ENCODE measurements at regions not wholly inside any gene's neighbourhood (a gene's known extent, or its start where the extent isn't known, plus 50 kb on each side); places are given as distances from the start of the nearest gene placed in this dataset.

GRCh38 chr7:113374955-113375354 is 256.6 kb upstream of the SMIM30 start:
- TF ChIP-seq CTCF (IDR thresholded peaks at IDR 0.05) (no peak), POLR2AphosphoS5 (IDR thresholded peaks at IDR 0.05; ENCODE audit: insufficient read depth in 1 of 2, low read depth in 1 of 2) (no peak), POLR2A (IDR thresholded peaks at IDR 0.05) (no peak)
- intact Hi-C loops (cut with DNase I) = no loop called here
- Histone ChIP-seq H3K36me3 (no peaks in the 10 kb centered on the region), H3K27me3 (no peaks in the 10 kb centered on the region), H3K4me1 (no peaks in the 10 kb centered on the region), H3K4me3 (no peak overlapping the region), H3K9me3 (no peaks in the 10 kb centered on the region), H3K27ac (no peak overlapping the region)
- no peak for DNase-seq (ENCODE audit: extremely low spot score in 2 of 2)

- no peak for DNase-seq (ENCODE audit: extremely low spot score in 2 of 2)
- no peaks in the 10 kb centered on the region for H3K36me3 ChIP-seq
- no peak overlapping the region for H3K27ac ChIP-seq
- H3K27me3 ChIP-seq = no peaks in the 10 kb centered on the region
- intact Hi-C loops (cut with DNase I) = no loop called here
- H3K4me1 ChIP-seq = no peaks in the 10 kb centered on the region
- H3K4me3 ChIP-seq = no peak overlapping the region
- no peaks in the 10 kb centered on the region for H3K9me3 ChIP-seq
- TF ChIP-seq CTCF (IDR thresholded peaks at IDR 0.05) (no peak), POLR2AphosphoS5 (IDR thresholded peaks at IDR 0.05; ENCODE audit: insufficient read depth in 1 of 2, low read depth in 1 of 2) (no peak), POLR2A (IDR thresholded peaks at IDR 0.05) (no peak)
Measured at GRCh38 chr7:113373863-113374262, 255.5 kb upstream of the SMIM30 start.

- no peaks in the 10 kb centered on the region for H3K36me3 ChIP-seq
- TF ChIP-seq CTCF (IDR thresholded peaks at IDR 0.05) = no peak
- TF ChIP-seq POLR2A (IDR thresholded peaks at IDR 0.05) = no peak
- peak in 1 of 2 donors; percentile 36 for TF ChIP-seq POLR2AphosphoS5 (IDR thresholded peaks at IDR 0.05; ENCODE audit: insufficient read depth in 1 of 2, low read depth in 1 of 2)
- DNase-seq (ENCODE audit: extremely low spot score in 2 of 2) = no peak
- H3K27ac ChIP-seq = no peak overlapping the region
- no peaks in the 10 kb centered on the region for H3K27me3 ChIP-seq
- H3K4me3 ChIP-seq = no peak overlapping the region
- H3K9me3 ChIP-seq = no peaks in the 10 kb centered on the region
- no peaks in the 10 kb centered on the region for H3K4me1 ChIP-seq
- intact Hi-C loops (cut with DNase I) = no loop called here
Measured at GRCh38 chr7:113371416-113372043, 253.2 kb upstream of the SMIM30 start.

- Histone ChIP-seq H3K27ac (no peak overlapping the region), H3K4me3 (no peak overlapping the region), H3K9me3 (no peaks in the 10 kb centered on the region), H3K36me3 (no peaks in the 10 kb centered on the region), H3K27me3 (no peaks in the 10 kb centered on the region), H3K4me1 (no peaks in the 10 kb centered on the region)
- TF ChIP-seq CTCF (IDR thresholded peaks at IDR 0.05) = no peak
- no peak for TF ChIP-seq POLR2AphosphoS5 (IDR thresholded peaks at IDR 0.05; ENCODE audit: insufficient read depth in 1 of 2, low read depth in 1 of 2)
- TF ChIP-seq POLR2A (IDR thresholded peaks at IDR 0.05) = no peak
- intact Hi-C loops (cut with DNase I) = no loop called here
- no peak for DNase-seq (ENCODE audit: extremely low spot score in 2 of 2)
Measured at GRCh38 chr7:113370910-113371309, 252.6 kb upstream of the SMIM30 start.

- H3K27me3 ChIP-seq = no peaks in the 10 kb centered on the region
Measured at GRCh38 chr7:113368256-113368655, 249.9 kb upstream of the SMIM30 start.

More at GRCh38 chr7:113368256-113368655, 249.9 kb upstream of the SMIM30 start:
- H3K9me3 ChIP-seq = no peaks in the 10 kb centered on the region
- TF ChIP-seq CTCF (IDR thresholded peaks at IDR 0.05) (no peak), POLR2AphosphoS5 (IDR thresholded peaks at IDR 0.05; ENCODE audit: insufficient read depth in 1 of 2, low read depth in 1 of 2) (no peak), POLR2A (IDR thresholded peaks at IDR 0.05) (no peak)
- no peaks in the 10 kb centered on the region for H3K36me3 ChIP-seq
- DNase-seq (ENCODE audit: extremely low spot score in 2 of 2) = no peak
- H3K4me1 ChIP-seq = no peaks in the 10 kb centered on the region
- no peak overlapping the region for H3K27ac ChIP-seq
- intact Hi-C loops (cut with DNase I) = no loop called here
- no peak overlapping the region for H3K4me3 ChIP-seq
